Spleen (tissue), 7 donors: ENCODE measurements at regions not wholly inside any gene's neighbourhood (a gene's known extent, or its start where the extent isn't known, plus 50 kb on each side); places are given as distances from the start of the nearest gene placed in this dataset.

ENCODE experiments used
- CTCF ChIP-seq, 11 experiments: fragments of 200-600 bp in 7 of 11; fragments of 450-650 bp in 4 of 11; sonication (generic) in 4 of 11; IDR thresholded peaks in 8 of 11; conservative IDR thresholded peaks in 3 of 11; 1 replicate in 7 of 11; 2 replicates in 4 of 11; pipeline versions ENCODE4 v1.4.0 to v1.8.0; 2016 to 2021; ENCODE audit warnings: antibody characterized with exemption in 11 of 11, inconsistent platforms in 4 of 11, mild to moderate bottlenecking in 1 of 11
- POLR2A ChIP-seq, 3 donors: fragments of 450-650 bp; IDR thresholded peaks; one replicate each; pipeline ENCODE4 v1.5.1; 2017; ENCODE audit warnings: antibody characterized with exemption in 3 of 3, mild to moderate bottlenecking in 1 of 3
- POLR2AphosphoS5 ChIP-seq, 3 donors: sonication (generic); formaldehyde crosslinking; IDR thresholded peaks; one replicate each; pipeline ENCODE4 v1.5.1; 2017; ENCODE audit warnings: antibody characterized with exemption in 3 of 3
- donor health status: DM: no; HTN: no; CAD: no; lungs with moderate emphysema.
- donor health status: DM: no; HTN: no; CAD: no.
- donor health status: DM: no; HTN: no; CAD: no.

- no peak for TF ChIP-seq CTCF (IDR thresholded peaks at IDR 0.05 in 8 of 11, conservative IDR thresholded peaks at IDR 0.05 in 3 of 11)
- no peak for TF ChIP-seq POLR2AphosphoS5 (IDR thresholded peaks at IDR 0.05)
- no peak for TF ChIP-seq POLR2A (IDR thresholded peaks at IDR 0.05)
Measured at GRCh38 chr5:133730346-133730745, 118.0 kb upstream of the FSTL4 start.
